ENCODE measurements at regions not wholly inside any gene's neighbourhood (a gene's known extent, or its start where the extent isn't known, plus 50 kb on each side); places are given as distances from the start of the nearest gene placed in this dataset.

- TF ChIP-seq RERE (CRISPR knock-in tag; IDR thresholded peaks at IDR 0.05; ENCODE audit: low read depth) (no peak), ZFX (CRISPR knock-in tag; IDR thresholded peaks at IDR 0.05; ENCODE audit: low read depth) (no peak), ZNF124 (CRISPR knock-in tag; IDR thresholded peaks at IDR 0.05) (no peak)
Measured at GRCh38 chr7:153523320-153524015, 528.7 kb upstream of the DPP6 start (continued).

- ATAC-seq: no peak
- intact Hi-C loops (cut with micrococcal nuclease; ENCODE audit: unreplicated experiment): no loop called here
- no peaks in the 10 kb centered on the region for H4K20me1 ChIP-seq (ENCODE audit: insufficient read depth, low read length)
- POLR2A ChIA-PET: no interaction called here
- 0% methylated on average over 3 of the region's 9 CpGs for WGBS (ENCODE audit: low lambda C conversion rate)
- H3K9ac ChIP-seq (ENCODE audit: insufficient read depth, low read depth, low read length): no peak overlapping the region
- no peaks in the 10 kb centered on the region for H3K4me1 ChIP-seq (ENCODE audit: insufficient read depth, low read length)
- no peak for FAIRE-seq
- H3K4me3 ChIP-seq (replicated peaks in 1 of 3; ENCODE audit: insufficient read depth in 1 of 3, low read depth in 2 of 3, low read length in 3 of 3): no peak overlapping the region
- no peak for DNase-seq (ENCODE audit: low spot score)
- no peaks in the 10 kb centered on the region for H3K79me2 ChIP-seq (ENCODE audit: insufficient read depth, low read length)
- no peaks in the 10 kb centered on the region for H3K9me3 ChIP-seq (ENCODE audit: low read length)
- H2AFZ ChIP-seq (ENCODE audit: low read length): no peak overlapping the region
- BruUV-seq (replicated peaks): no TSS peak
- H3K4me2 ChIP-seq (ENCODE audit: low read depth, low read length): no peak overlapping the region
- peaks cover 0 to 4% of the 10 kb centered on the region in 2 experiments; a peak in 2 of 5 replicates for H3K27me3 ChIP-seq (ENCODE audit: control insufficient read depth in 1 of 2, insufficient read depth in 2 of 2, low read length in 2 of 2)
- H3K36me3 ChIP-seq (replicated peaks in 1 of 2; ENCODE audit: control insufficient read depth in 1 of 2, insufficient read depth in 2 of 2, low read length in 2 of 2): no peaks in the 10 kb centered on the region
- in situ Hi-C loops (cut with HindIII; ENCODE audit: extremely low pct_ligation_motif_present, low pct_unique_long_range_greater_than_20kb): no loop called here
- no peak overlapping the region for H3K27ac ChIP-seq (ENCODE audit: extremely low read length, insufficient read depth, low read length)
- CTCF ChIA-PET (ENCODE audit: low intra/inter-chr PET ratio, low total read pairs): no interaction called here
- TF ChIP-seq IKZF5 (CRISPR knock-in tag; IDR thresholded peaks at IDR 0.05) (no peak), ZMYM2 (CRISPR knock-in tag; IDR thresholded peaks at IDR 0.05) (no peak), E2F5 (CRISPR knock-in tag; conservative IDR thresholded peaks at IDR 0.05) (no peak), NR2C2 (CRISPR knock-in tag; IDR thresholded peaks at IDR 0.05; ENCODE audit: borderline replicate concordance) (no peak), ZNF546 (CRISPR knock-in tag; conservative IDR thresholded peaks at IDR 0.05) (no peak), SNAPC5 (CRISPR knock-in tag; IDR thresholded peaks at IDR 0.05; ENCODE audit: borderline replicate concordance) (no peak), GTF3A (CRISPR knock-in tag; conservative IDR thresholded peaks at IDR 0.05) (no peak), TCF7L2 (IDR thresholded peaks at IDR 0.05; ENCODE audit: low read depth, low read length) (no peak), KDM4B (CRISPR knock-in tag; IDR thresholded peaks at IDR 0.05) (no peak), ZNF766 (CRISPR knock-in tag; IDR thresholded peaks at IDR 0.05; ENCODE audit: borderline replicate concordance) (no peak), HCFC1 (IDR thresholded peaks at IDR 0.05; ENCODE audit: low read depth, low read length) (no peak), HNF4G (IDR thresholded peaks at IDR 0.05; ENCODE audit: borderline replicate concordance, low read depth, low read length) (no peak), HNF4G (CRISPR knock-in tag; IDR thresholded peaks at IDR 0.05; ENCODE audit: borderline replicate concordance, low read depth) (no peak)
Measured at GRCh38 chr7:153524070-153524601, 528.1 kb upstream of the DPP6 start.
